ENCODE measurements at regions not wholly inside any gene's neighbourhood (a gene's known extent, or its start where the extent isn't known, plus 50 kb on each side); places are given as distances from the start of the nearest gene placed in this dataset.

DNA sequence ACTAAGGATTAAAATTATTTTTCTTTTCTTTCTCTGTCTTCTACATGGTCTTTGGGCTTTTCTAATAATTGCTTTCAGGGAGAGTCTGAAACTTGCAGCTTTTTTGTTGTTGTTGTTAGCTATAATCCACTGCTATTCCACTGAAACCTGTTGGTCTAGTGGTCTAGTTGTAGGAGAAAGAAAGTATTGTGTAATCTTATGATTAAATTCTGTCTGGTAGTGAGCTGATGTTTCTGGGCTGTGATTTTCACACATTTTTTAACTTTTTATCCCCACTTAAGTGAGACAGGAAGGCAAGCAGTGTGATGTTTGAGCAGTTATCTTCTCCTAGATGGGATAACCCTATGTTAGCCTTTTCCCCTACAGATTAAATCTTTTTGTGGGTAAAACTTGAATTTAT, 825.2 kb downstream of the PCDH7 start:
- ChIA-PET POLR2A (ENCODE audit: low non-redundant PET) (no interaction called here), CTCF (no interaction called here)
- H3K27ac ChIP-seq (ENCODE audit: low read depth, low read length, poor library complexity, severe bottlenecking) = no peak overlapping the region
- H3K36me3 ChIP-seq (ENCODE audit: insufficient read depth, low read length, poor library complexity, severe bottlenecking) = no peaks in the 10 kb centered on the region
- peaks cover 6% of the 10 kb centered on the region for H3K4me1 ChIP-seq (ENCODE audit: insufficient read depth, low read length, poor library complexity, severe bottlenecking)
- no peak overlapping the region for H3K4me3 ChIP-seq (ENCODE audit: low read depth, low read length, poor library complexity, severe bottlenecking)
- TF ChIP-seq, protein P1, sequence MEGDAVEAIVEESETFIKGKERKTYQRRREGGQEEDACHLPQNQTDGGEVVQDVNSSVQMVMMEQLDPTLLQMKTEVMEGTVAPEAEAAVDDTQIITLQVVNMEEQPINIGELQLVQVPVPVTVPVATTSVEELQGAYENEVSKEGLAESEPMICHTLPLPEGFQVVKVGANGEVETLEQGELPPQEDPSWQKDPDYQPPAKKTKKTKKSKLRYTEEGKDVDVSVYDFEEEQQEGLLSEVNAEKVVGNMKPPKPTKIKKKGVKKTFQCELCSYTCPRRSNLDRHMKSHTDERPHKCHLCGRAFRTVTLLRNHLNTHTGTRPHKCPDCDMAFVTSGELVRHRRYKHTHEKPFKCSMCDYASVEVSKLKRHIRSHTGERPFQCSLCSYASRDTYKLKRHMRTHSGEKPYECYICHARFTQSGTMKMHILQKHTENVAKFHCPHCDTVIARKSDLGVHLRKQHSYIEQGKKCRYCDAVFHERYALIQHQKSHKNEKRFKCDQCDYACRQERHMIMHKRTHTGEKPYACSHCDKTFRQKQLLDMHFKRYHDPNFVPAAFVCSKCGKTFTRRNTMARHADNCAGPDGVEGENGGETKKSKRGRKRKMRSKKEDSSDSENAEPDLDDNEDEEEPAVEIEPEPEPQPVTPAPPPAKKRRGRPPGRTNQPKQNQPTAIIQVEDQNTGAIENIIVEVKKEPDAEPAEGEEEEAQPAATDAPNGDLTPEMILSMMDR (conservative IDR thresholded peaks at IDR 0.05; ENCODE audit: low read depth, low read length) = no peak
- TF ChIP-seq EZH2 (IDR thresholded peaks at IDR 0.05; ENCODE audit: borderline replicate concordance, low read depth, low read length, poor library complexity, severe bottlenecking) = no peak
- no TSS peak for BruUV-seq (replicated peaks)
- no peaks in the 10 kb centered on the region for H3K27me3 ChIP-seq (replicated peaks; ENCODE audit: insufficient read depth, low read depth, low read length, poor library complexity)
- intact Hi-C loops (cut with micrococcal nuclease; ENCODE audit: unreplicated experiment) = no loop called here
- no peaks in the 10 kb centered on the region for H3K9me3 ChIP-seq (ENCODE audit: low read depth, low read length, poor library complexity, severe bottlenecking)
- DNase-seq (ENCODE audit: low spot score) = no peak

DNA sequence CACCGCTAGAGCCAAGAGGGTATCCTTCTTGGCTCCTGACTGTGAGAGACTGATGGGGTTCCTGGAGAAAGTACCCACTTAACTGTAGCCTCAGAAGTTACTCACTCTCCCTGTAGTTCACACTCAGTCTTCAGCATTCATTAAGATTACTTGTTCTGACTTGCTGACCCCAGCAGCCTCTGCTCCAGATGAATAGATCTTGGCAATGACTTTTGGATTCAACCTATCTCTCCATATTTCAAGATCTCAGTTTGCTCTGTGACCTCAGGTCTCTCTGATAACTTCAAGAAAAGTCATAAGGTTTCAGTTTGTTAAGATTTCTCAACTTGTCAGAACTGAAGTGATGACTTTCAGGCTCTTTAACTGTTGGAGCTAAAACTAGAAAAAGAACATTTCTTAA, 825.6 kb downstream of the PCDH7 start:
- TF ChIP-seq, protein P1 (conservative IDR thresholded peaks at IDR 0.05; ENCODE audit: low read depth, low read length) = no peak
- no peak for TF ChIP-seq EZH2 (IDR thresholded peaks at IDR 0.05; ENCODE audit: borderline replicate concordance, low read depth, low read length, poor library complexity, severe bottlenecking)
- POLR2A ChIA-PET (ENCODE audit: low non-redundant PET) = no interaction called here
- no TSS peak for BruUV-seq (replicated peaks)
- intact Hi-C loops (cut with micrococcal nuclease; ENCODE audit: unreplicated experiment) = no loop called here
- no peak for DNase-seq (ENCODE audit: low spot score)
- Histone ChIP-seq H3K9me3 (ENCODE audit: low read depth, low read length, poor library complexity, severe bottlenecking) (no peaks in the 10 kb centered on the region), H3K27me3 (replicated peaks; ENCODE audit: insufficient read depth, low read depth, low read length, poor library complexity) (no peaks in the 10 kb centered on the region), H3K4me3 (ENCODE audit: low read depth, low read length, poor library complexity, severe bottlenecking) (no peak overlapping the region), H3K27ac (ENCODE audit: low read depth, low read length, poor library complexity, severe bottlenecking) (no peak overlapping the region), H3K36me3 (ENCODE audit: insufficient read depth, low read length, poor library complexity, severe bottlenecking) (no peaks in the 10 kb centered on the region), H3K4me1 (ENCODE audit: insufficient read depth, low read length, poor library complexity, severe bottlenecking) (peaks cover 6% of the 10 kb centered on the region)
- CTCF ChIA-PET = no interaction called here

DNA sequence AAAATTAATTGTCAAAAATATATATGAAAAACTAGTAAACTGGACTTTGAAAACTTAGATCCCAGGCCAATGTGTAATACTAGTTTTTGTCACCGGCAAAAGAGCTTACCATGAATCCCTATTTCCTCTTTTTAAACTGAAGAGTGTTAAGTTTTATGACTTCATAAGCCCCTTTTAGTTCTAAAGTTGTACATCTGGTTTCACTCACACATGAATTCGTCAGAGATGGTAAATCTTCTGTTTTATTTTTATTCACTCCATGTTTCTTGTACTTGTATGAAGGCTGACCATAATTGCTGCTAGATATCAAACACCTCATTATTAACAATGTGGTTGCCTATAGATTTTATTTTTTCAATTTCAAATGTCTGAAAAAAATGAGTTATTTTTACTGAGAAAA, 827.9 kb downstream of the PCDH7 start:
- peak; percentile 23 for DNase-seq (ENCODE audit: low spot score)
- BruUV-seq (replicated peaks) = no TSS peak
- POLR2A ChIA-PET (ENCODE audit: low non-redundant PET) = no interaction called here
- CTCF ChIA-PET = no interaction called here
- intact Hi-C loops (cut with micrococcal nuclease; ENCODE audit: unreplicated experiment) = no loop called here
- TF ChIP-seq, protein P1 (conservative IDR thresholded peaks at IDR 0.05; ENCODE audit: low read depth, low read length) = no peak
- Histone ChIP-seq H3K27me3 (replicated peaks; ENCODE audit: insufficient read depth, low read depth, low read length, poor library complexity) (no peaks in the 10 kb centered on the region), H3K9me3 (ENCODE audit: low read depth, low read length, poor library complexity, severe bottlenecking) (no peaks in the 10 kb centered on the region), H3K4me3 (ENCODE audit: low read depth, low read length, poor library complexity, severe bottlenecking) (no peak overlapping the region), H3K4me1 (ENCODE audit: insufficient read depth, low read length, poor library complexity, severe bottlenecking) (peaks cover 6% of the 10 kb centered on the region), H3K36me3 (ENCODE audit: insufficient read depth, low read length, poor library complexity, severe bottlenecking) (no peaks in the 10 kb centered on the region), H3K27ac (ENCODE audit: low read depth, low read length, poor library complexity, severe bottlenecking) (no peak overlapping the region)
